MM.1S (cell line): ENCODE measurements at regions not wholly inside any gene's neighbourhood (a gene's known extent, or its start where the extent isn't known, plus 50 kb on each side); places are given as distances from the start of the nearest gene placed in this dataset.

Experiments
- EZH2 ChIP-seq: fragments of 300-600 bp; sonication (generic); optimal IDR thresholded peaks from 2 replicates; pipeline ENCODE3; 2017; ENCODE audit warnings: low read depth, mild to moderate bottlenecking, antibody characterized with exemption, low read length, mixed read lengths
- TF ChIP-seq, protein P1 (sequence below): fragments of 300-600 bp; sonication (generic); IDR thresholded peaks from 2 replicates; pipeline ENCODE4 v1.5.1; 2016; ENCODE audit warnings: antibody characterized with exemption, low read length, mixed read lengths

DNA sequence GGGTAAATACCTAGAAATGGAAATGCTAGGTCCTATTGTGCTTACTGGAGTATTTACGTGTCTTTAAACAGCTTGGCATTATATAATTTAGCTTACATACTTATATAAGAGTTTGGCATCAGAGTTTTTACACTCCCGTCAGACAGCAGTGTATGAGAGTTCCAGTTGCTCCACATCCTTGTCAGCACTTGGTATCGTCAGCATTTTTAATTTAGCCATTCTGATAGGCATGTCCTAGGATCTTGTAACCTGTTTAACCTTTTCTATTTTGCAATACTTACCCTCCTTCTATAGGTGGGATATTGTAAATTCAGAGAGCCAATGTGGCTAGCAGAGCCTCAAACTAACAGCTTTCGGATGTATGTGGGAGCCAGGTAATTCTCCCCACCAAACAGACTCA, 228.3 kb upstream of the EEF2KMT start:
- TF ChIP-seq, protein P1, sequence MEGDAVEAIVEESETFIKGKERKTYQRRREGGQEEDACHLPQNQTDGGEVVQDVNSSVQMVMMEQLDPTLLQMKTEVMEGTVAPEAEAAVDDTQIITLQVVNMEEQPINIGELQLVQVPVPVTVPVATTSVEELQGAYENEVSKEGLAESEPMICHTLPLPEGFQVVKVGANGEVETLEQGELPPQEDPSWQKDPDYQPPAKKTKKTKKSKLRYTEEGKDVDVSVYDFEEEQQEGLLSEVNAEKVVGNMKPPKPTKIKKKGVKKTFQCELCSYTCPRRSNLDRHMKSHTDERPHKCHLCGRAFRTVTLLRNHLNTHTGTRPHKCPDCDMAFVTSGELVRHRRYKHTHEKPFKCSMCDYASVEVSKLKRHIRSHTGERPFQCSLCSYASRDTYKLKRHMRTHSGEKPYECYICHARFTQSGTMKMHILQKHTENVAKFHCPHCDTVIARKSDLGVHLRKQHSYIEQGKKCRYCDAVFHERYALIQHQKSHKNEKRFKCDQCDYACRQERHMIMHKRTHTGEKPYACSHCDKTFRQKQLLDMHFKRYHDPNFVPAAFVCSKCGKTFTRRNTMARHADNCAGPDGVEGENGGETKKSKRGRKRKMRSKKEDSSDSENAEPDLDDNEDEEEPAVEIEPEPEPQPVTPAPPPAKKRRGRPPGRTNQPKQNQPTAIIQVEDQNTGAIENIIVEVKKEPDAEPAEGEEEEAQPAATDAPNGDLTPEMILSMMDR: no peak
- no peak for TF ChIP-seq EZH2
